GM12874 (cell line): ENCODE measurements at regions not wholly inside any gene's neighbourhood (a gene's known extent, or its start where the extent isn't known, plus 50 kb on each side); places are given as distances from the start of the nearest gene placed in this dataset.

ENCODE experiments used
- TF ChIP-seq, protein P1 (sequence below): IDR thresholded peaks from 2 replicates; pipeline ENCODE4 v1.5.1; 2011; ENCODE audit warnings: low read depth, mild to moderate bottlenecking, control low read depth, low read length, moderate library complexity; ENCODE audit not compliant: insufficient read depth

DNA sequence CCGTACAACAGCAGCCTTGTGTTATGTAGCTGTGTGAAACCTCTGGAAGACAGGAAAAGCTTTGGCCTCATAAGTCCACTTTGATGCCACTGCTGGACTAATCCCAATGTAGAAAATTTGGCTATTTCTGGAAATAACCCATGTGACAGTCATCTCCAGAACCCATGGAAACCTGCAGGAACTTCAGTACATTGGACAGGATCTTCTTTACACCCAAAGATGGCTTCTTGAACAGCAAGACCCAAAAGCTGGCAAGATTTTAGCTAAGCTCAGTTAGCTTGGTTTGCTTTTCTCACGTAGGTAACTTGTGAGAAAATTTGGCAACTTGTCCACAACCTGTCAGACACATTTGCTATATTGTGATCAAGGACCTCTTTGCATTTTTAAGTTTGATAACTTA lies 74.8 kb upstream of the RCN1 start:
- TF ChIP-seq, protein P1, sequence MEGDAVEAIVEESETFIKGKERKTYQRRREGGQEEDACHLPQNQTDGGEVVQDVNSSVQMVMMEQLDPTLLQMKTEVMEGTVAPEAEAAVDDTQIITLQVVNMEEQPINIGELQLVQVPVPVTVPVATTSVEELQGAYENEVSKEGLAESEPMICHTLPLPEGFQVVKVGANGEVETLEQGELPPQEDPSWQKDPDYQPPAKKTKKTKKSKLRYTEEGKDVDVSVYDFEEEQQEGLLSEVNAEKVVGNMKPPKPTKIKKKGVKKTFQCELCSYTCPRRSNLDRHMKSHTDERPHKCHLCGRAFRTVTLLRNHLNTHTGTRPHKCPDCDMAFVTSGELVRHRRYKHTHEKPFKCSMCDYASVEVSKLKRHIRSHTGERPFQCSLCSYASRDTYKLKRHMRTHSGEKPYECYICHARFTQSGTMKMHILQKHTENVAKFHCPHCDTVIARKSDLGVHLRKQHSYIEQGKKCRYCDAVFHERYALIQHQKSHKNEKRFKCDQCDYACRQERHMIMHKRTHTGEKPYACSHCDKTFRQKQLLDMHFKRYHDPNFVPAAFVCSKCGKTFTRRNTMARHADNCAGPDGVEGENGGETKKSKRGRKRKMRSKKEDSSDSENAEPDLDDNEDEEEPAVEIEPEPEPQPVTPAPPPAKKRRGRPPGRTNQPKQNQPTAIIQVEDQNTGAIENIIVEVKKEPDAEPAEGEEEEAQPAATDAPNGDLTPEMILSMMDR = no peak

DNA sequence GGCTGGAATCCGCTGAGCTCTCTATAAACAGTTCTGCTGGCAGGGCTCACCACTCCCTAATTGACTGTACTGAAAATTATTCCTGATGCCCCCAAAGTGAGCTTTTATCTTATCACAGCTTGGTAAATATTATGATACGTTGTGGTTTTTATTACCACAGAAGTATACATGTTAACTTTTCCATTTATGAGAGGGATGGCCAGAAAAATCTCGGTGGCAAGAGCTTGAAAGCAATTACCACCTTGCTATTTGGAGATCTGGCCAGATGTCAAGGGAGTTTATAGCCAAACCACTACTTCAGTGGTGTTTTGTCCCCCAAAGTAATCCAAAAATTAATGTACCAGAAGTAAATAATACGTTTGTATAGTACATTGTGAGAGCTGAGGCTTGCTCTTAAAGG lies 75.4 kb upstream of the RCN1 start:
- TF ChIP-seq, protein P1 = no peak

DNA sequence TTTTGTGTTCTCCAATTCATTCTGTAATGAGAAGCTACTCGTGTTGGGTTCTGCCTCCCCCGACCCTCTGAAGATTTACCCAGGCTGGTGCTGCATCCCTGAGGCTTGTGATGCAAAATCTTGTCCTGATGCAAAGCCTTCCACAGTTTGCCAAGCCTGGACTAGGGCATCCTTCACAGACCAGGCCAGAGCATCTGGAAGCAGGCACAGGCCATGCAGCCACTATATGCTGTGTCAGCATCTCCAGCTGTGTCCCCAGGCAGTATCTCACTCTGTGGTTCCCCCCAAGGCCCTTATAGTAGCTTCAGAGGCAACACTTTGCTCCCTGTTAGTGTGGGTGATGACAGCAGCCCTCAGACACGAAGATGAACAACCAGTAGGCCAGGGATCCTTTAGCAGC lies 77.3 kb upstream of the RCN1 start:
- TF ChIP-seq, protein P1 = no peak

DNA sequence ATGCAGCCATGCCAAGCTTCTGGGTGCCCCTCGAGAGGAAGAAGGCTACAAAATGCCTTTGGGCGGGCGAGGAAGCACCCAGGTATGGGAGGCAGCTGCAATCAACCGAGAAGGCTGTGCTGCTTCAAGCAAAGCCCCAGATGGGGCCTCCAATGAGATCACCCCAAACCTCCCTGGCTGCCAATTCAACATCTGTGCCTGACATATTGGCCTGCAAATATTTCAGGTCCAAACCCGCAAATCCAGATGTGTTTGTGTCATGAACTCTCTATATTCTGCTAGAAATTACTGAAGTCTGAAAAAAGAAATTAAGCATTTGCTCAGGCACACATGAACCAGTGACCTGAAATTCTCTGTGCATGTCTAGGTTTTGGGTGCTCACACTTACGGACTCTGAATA lies 78.8 kb upstream of the RCN1 start:
- TF ChIP-seq, protein P1 = no peak

DNA sequence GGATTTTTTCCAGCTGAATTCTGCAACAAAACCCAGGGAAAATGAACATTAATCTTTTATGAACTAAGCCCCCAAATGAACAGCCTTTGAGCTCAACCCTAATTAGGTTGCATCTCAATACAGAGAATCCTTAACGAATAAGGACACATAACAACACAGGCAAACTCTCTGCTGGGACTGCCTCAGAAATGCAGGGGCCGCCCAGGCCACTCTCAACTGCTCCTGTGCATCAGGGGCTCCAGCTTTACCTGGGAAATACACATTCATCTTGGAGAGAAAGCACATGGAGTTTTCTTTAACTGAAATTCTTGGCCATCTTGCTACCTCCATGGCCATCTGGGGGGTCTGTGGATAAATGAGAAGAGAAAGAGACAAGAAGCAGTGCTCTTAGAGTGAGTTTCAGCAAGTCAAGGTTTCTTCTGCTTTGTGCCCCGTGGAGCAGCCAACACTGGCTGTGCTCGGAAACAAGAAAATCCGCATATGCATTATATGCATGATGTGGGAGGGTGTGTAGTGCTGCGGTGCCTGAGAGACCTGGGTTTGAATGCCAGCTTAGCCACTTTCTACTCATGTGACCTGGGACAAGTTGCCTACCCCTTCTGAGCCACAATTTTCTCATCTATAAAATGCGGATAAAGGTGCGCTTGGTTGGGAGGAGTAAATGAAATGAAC lies 81.9 kb upstream of the RCN1 start:
- TF ChIP-seq, protein P1 = no peak

DNA sequence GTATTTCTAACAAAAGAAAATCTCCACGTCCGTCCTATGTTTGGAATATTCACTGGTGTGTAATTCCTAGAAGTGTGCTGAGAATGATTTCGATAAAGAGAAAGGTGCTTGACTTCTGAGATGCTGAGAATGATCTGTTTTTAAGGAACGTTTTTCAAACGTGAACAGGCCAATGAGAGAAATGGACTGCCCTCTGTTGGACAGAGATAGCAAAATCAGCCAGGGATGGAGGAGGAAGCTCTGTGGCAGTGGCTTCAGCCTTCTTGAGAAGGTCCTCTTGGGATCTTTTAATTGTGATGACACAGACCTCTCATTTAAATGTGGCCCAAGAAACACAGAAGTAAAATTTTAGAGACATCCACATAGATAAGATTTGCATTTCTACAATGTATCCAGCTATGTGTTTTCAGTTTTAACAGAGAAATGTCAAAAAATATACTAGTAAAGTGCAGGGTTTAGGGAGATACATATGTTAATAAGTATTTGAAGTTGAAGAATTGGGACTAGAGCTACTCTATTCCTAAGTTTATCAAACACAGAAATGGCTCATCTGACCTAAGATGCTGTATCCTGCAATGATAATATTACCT lies 84.0 kb upstream of the RCN1 start:
- TF ChIP-seq, protein P1 = peak; percentile 69

DNA sequence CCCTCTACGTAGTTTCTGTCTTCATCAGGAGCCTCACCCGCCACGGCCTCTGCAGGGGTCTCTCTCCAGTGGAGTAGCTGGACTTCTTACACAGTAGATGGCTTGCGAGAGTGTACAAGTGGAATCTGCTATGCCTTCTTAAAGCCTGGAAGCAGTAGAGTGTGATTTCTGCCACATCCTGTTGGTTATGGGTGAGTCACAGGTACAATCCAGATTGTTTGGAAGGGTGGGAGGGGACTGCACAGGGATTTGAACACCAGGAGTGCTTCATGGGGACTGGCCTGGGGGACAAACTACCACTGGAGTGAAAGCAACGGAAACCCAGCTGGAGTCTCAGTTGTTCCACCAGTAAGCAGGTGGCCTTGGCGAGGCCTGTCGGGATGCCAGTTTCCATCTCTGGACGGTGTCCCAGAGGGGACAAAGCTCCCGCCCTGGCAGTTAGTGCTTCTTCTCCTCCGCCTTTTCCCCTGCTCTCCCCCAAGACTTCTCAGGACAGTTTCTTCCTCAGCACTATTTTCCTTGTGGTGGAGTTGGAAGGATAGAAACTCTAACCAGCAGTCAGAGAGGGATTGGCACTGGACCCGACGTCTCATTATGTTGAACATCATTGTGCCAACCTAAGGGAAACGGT lies 85.0 kb upstream of the RCN1 start:
- TF ChIP-seq, protein P1 = no peak
